ENCODE measurements at regions not wholly inside any gene's neighbourhood (a gene's known extent, or its start where the extent isn't known, plus 50 kb on each side); places are given as distances from the start of the nearest gene placed in this dataset.
"Not testable (repeated sequence)": the region's sequence is repeated elsewhere in the genome, so short reads cannot be mapped to it uniquely, and the experiment has no call there.

- DNase-seq = not testable (repeated sequence)
Measured at GRCh38 chr20:48490341-48490740, 337.5 kb downstream of the PREX1 start.

DNA sequence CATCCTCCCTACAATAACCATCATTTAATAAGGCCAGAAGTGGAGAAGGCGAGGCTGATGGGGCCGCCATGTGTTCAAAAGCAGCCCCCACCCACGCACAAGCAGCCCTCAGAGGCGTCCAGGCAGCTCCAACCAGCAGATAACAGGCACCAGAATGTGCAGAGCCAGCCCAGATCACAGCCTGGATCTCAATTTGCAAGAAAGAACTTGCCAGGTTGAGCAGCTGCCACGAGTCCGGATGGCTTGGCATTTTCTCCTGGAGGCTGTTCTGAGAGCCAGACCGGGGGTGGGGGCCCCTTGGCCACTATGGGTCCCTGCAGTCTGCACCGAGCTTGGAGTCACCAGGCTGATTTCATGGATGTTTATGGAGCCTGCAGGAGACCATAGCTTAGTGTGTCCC lies 338.1 kb downstream of the PREX1 start:
- no peak for DNase-seq

- no peak for DNase-seq
Measured at GRCh38 chr20:48489046-48489463, 338.7 kb downstream of the PREX1 start.

GRCh38 chr20:48488334-48489034 lies 339.3 kb downstream of the PREX1 start:
- DNase-seq = not testable (repeated sequence)

- DNase-seq = no peak
Measured at GRCh38 chr20:48486065-48486464, 341.7 kb downstream of the PREX1 start.

- DNase-seq = not testable (repeated sequence)
Measured at GRCh38 chr20:48485153-48485552, 342.6 kb downstream of the PREX1 start.

- no peak for DNase-seq
Measured at GRCh38 chr20:48483334-48484066, 344.3 kb downstream of the PREX1 start.

DNA sequence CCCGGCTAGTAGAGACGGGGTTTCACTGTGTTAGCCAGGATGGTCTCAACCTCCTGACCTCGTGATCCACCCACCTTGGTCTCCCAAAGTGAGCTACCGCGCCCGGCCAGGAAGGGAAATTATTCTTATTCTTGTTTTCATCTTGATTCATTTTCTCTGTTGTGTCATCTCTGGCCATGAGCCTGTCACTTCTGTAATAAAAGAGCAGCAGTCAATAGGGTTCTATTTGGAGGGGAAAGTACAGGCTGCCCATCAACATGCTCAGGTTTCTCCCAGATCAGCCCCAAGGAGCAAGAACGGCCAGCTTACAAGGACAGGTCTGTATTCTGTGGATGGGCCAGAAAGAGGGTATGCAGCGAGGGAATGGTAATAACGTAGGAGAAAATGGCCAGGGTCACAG lies 345.0 kb downstream of the PREX1 start:
- no peak for DNase-seq

- DNase-seq = no peak
Measured at GRCh38 chr20:48480216-48480772, 347.5 kb downstream of the PREX1 start.

GRCh38 chr20:48478806-48479585 lies 348.8 kb downstream of the PREX1 start:
- DNase-seq = no peak

GRCh38 chr20:48478370-48478769 lies 349.4 kb downstream of the PREX1 start:
- DNase-seq = no peak

GRCh38 chr20:48476854-48477253 lies 350.9 kb downstream of the PREX1 start:
- DNase-seq = no peak

DNA sequence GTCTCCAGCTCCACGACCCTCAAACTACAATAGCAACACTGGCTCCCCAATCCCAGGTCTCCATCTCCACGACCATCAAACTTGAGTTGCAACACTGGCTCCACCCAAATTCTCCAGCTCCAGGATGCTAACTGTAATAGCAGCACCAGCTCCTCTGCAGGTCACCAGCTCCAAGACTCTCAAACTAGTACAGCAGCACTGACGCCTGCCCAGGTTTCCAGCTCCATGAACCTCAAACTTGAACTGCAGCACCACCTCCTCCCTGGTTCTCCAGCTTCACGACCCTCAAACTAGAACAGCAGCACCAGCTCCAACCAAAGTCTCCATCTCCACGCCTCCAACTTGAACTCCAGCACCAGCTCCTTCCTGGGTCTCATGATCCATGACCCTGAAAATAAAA lies 353.8 kb downstream of the PREX1 start:
- no peak for DNase-seq

DNA sequence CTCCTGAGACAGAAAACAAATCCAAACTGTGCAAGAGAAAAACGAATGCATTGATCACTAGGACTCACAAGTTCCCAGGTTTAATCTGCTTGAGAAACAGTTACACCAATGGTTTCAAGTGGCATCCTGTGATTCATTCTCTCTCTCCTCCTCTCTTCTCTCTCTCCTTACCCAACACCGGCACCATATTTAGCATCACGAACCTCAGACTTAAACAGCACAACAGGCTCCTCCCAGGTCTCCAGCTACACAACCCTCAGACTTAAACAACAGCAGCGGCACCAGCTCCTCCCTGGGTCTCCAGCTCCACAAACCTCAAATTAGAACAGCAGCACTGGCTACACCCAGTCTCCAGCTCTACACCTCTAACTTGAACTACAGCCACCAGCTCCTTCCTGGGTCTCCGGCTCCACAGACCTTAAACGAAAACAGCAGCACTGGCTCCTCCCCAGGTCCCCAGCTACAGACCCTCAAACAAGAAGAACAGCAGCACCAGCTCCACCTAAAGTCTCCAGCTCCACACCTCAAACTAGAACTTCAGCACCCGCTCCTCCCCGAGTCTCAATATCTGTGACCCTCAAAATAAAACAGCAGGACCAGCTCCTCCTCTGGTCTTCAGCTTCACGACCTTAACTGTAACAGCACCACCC lies 355.9 kb downstream of the PREX1 start:
- DNase-seq = no peak

- no peak for DNase-seq
Measured at GRCh38 chr20:48471176-48471575, 356.6 kb downstream of the PREX1 start.

DNA sequence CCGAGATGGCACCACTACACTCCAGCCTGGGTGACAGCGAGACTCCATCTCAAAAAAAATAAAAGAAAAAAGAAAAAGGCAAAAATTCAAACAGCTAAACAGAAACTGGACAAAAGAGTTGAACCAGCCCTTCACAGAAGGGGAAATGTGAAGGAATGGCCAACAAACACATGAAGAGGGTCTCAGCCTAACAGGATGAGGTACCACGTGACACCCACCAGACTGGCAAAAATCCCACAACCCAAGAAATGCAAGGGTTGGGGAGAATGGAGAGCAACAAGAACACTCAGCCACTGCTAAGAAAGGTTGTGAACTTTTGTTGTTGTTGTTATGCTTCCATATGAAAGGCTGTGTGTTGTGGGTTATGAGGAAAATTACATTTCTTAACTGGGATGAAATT lies 357.7 kb downstream of the PREX1 start:
- DNase-seq = no peak

GRCh38 chr20:48469026-48469425 lies 358.8 kb downstream of the PREX1 start:
- no peak for DNase-seq

- no peak for DNase-seq
Measured at GRCh38 chr20:48468571-48468970, 359.2 kb downstream of the PREX1 start.

DNA sequence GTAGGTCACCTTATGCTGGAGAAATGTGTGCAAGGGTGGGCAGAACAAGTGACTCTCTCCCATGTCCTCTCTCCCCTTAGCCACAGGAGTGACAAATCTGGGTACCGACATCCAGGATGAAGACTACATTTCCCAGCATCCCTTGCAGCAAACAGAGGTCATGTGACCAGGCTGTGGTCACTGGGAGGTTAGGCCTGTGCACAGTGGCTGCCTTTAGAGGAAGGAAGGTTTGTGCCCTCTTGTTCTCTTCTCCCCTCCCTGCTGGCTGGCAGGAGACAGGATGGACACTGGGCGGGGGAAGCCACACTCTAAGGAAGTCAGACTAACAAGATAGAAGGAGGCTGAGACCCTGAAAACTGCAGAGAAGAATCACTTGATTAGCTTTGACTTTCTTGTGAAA lies 360.2 kb downstream of the PREX1 start:
- DNase-seq = no peak

DNA sequence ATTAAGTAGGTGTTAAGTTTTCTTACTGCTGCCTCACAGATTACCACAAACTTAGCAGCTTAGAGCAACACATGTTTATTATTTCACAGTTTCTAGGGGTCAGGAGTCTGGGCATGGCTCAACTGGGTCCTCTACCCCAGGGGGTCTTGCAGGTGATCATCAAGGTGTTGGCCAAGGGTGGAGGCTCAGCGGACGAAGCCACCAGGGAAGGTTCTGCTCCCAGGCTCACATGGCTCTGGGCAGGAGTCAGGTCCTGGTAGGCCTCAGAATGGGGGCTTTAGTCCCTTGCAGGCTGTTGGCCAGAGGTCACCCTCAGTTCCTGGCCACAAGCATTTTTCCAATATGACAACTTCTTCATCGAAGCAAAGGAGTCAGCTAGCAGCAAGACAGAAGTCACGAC lies 362.5 kb downstream of the PREX1 start:
- no peak for DNase-seq

DNA sequence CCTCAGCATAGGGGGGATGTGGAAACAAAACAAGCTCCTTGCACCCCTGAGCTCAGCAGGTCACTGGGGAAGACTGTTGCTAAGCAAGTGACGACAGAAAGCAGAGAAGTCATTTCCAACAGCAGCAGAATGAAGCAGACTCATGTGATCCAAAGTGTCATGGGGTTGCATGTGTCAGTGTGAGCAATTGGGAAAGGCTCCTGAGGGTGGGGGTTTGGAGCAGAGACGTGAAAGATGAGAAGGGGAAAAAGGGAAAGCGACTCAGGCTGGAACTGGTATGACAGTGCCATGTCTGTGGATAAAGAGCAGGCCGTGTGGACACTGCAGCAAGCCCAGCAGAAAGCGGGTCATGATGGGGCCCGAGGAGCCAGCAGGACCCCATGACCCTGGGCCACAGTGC lies 363.9 kb downstream of the PREX1 start:
- DNase-seq = no peak

- DNase-seq = no peak
Measured at GRCh38 chr20:48463096-48463720, 364.6 kb downstream of the PREX1 start.

All from AML-193 (cell line).